H1 (cell line): ENCODE measurements at regions not wholly inside any gene's neighbourhood (a gene's known extent, or its start where the extent isn't known, plus 50 kb on each side); places are given as distances from the start of the nearest gene placed in this dataset.

ENCODE experiments used
- CTCF ChIA-PET: fragments of 300-600 bp; sonication (Branson Sonifier 250); formaldehyde crosslinking; loops from one replicate; lab custom pipeline; 2021; ENCODE audit not compliant: partially characterized antibody; lab: Charles Lee
- POLR2A ChIA-PET: fragments of 300-600 bp; sonication (Branson Sonifier 250); formaldehyde crosslinking; loops from one replicate; lab custom pipeline; 2021; ENCODE audit warnings: inconsistent platforms; ENCODE audit not compliant: partially characterized antibody; lab: Charles Lee
- DNase-seq, 2 experiments: peaks; one replicate each; pipeline versions ENCODE4 v3.0.0 to v3.0.0-alpha.2; 2010 to 2022; ENCODE audit warnings: low spot score in 2 of 2, low read depth in 1 of 2, mixed read lengths in 1 of 2
- FAIRE-seq: peaks from 2 replicates; lab custom pipeline; 2011; peaks lifted over from hg19 to GRCh38; lab: Jason Lieb, UNC
- H2AFZ ChIP-seq: 2 replicates; pipeline ENCODE4 v1.8.1; 2012; ENCODE audit warnings: low read length, inconsistent platforms
- H2AK5ac ChIP-seq: 2 replicates; pipeline ENCODE4 v1.6.1; 2013; ENCODE audit warnings: low read depth, low read length
- H2BK120ac ChIP-seq: replicated peaks from 2 replicates; pipeline ENCODE3; 2013; ENCODE audit warnings: low read depth, low read length, inconsistent platforms
- H2BK12ac ChIP-seq: 2 replicates; pipeline ENCODE4 v1.6.1; 2013; ENCODE audit warnings: low read depth, low read length
- H2BK15ac ChIP-seq: 2 replicates; pipeline ENCODE4 v1.6.1; 2013; ENCODE audit warnings: low read length
- H2BK20ac ChIP-seq: 2 replicates; pipeline ENCODE4 v1.6.1; 2013; ENCODE audit warnings: low read length
- H2BK5ac ChIP-seq: 2 replicates; pipeline ENCODE4 v1.6.1; 2013; ENCODE audit warnings: low read depth, low read length
- H3K14ac ChIP-seq: 2 replicates; pipeline ENCODE4 v1.6.1; 2013; ENCODE audit warnings: inconsistent platforms; ENCODE audit not compliant: insufficient read length
- H3K18ac ChIP-seq: 2 replicates; pipeline ENCODE4 v1.6.1; 2013; ENCODE audit warnings: low read length; ENCODE audit errors: extremely low read depth
- H3K23ac ChIP-seq: 2 replicates; pipeline ENCODE4 v1.6.1; 2013; ENCODE audit warnings: inconsistent platforms; ENCODE audit not compliant: insufficient read length
- H3K23me2 ChIP-seq: 2 replicates; pipeline ENCODE4 v1.6.1; 2013; ENCODE audit warnings: low read depth, low read length
- H3K27ac ChIP-seq: 2 replicates; pipeline ENCODE4 v1.6.1; 2011; ENCODE audit warnings: low read depth, low read length, inconsistent platforms
- H3K27me3 ChIP-seq, 4 experiments: replicated peaks in 1 of 4; 1 replicate in 1 of 4; 2 replicates in 3 of 4; pipeline versions ENCODE4 v1.6.1 to v1.8.1; 2011 to 2013; ENCODE audit warnings: low read length in 3 of 4, mild to moderate bottlenecking in 3 of 4, inconsistent platforms in 2 of 4, mixed read lengths in 2 of 4, moderate library complexity in 1 of 4; ENCODE audit not compliant: control insufficient read depth in 3 of 4, insufficient read depth in 3 of 4; ENCODE audit errors: extremely low read depth in 1 of 4
- H3K36me3 ChIP-seq, 4 experiments: 2 replicates each; pipeline versions ENCODE4 v1.6.1 to v1.8.1; 2011 to 2013; ENCODE audit warnings: mild to moderate bottlenecking in 4 of 4, low read length in 3 of 4, moderate library complexity in 2 of 4, control low read depth in 1 of 4, inconsistent platforms in 1 of 4; ENCODE audit not compliant: insufficient read depth in 4 of 4, control insufficient read depth in 2 of 4
- H3K4ac ChIP-seq: replicated peaks from 2 replicates; pipeline ENCODE3; 2013; ENCODE audit warnings: low read length, low read depth, mixed read lengths, inconsistent platforms; ENCODE audit not compliant: insufficient read length
- H3K4me1 ChIP-seq, 4 experiments: replicated peaks in 1 of 4; 1 replicate in 1 of 4; 2 replicates in 3 of 4; pipeline versions ENCODE4 v1.6.1 to v1.8.1; 2011 to 2013; ENCODE audit warnings: low read length in 3 of 4, inconsistent platforms in 2 of 4, mixed read lengths in 1 of 4; ENCODE audit not compliant: insufficient read depth in 4 of 4, control insufficient read depth in 3 of 4
- H3K4me2 ChIP-seq, 2 experiments: 2 replicates each; pipeline versions ENCODE4 v1.6.1 to v1.8.1; 2011 to 2013; ENCODE audit warnings: low read depth in 2 of 2, low read length in 2 of 2, control low read depth in 1 of 2, inconsistent platforms in 1 of 2, mild to moderate bottlenecking in 1 of 2; ENCODE audit not compliant: insufficient read depth in 1 of 2
- H3K4me3 ChIP-seq, 4 experiments: fragments of 200-600, 300-600 bp in 1 of 4; sonication (generic), shearing (Covaris generic), sonication (Bioruptor Twin) in 1 of 4; 2 replicates each; pipeline versions ENCODE4 v1.5.1 to v1.8.1; 2011 to 2016; ENCODE audit warnings: low read length in 4 of 4, low read depth in 3 of 4, control low read depth in 2 of 4, inconsistent platforms in 2 of 4, mild to moderate bottlenecking in 2 of 4, mixed read lengths in 1 of 4, moderate library complexity in 1 of 4; ENCODE audit not compliant: insufficient read depth in 2 of 4; ENCODE audit errors: extremely low read depth in 1 of 4
- H3K56ac ChIP-seq: replicated peaks from 2 replicates; pipeline ENCODE3; 2013; ENCODE audit warnings: low read depth, mild to moderate bottlenecking, mixed read lengths, low read length, inconsistent platforms; ENCODE audit not compliant: insufficient read length
- H3K79me1 ChIP-seq: 2 replicates; pipeline ENCODE4 v1.6.1; 2013; ENCODE audit warnings: low read depth, low read length, control low read depth
- H3K79me2 ChIP-seq, 2 experiments: 2 replicates each; pipeline versions ENCODE4 v1.6.1 to v1.8.1; 2012 to 2013; ENCODE audit warnings: low read length in 2 of 2, mild to moderate bottlenecking in 2 of 2, inconsistent platforms in 1 of 2; ENCODE audit not compliant: insufficient read depth in 2 of 2, control insufficient read depth in 1 of 2
- H3K9ac ChIP-seq, 4 experiments: replicated peaks in 1 of 4; 1 replicate in 1 of 4; 2 replicates in 3 of 4; pipeline versions ENCODE4 v1.6.1 to v1.8.1; 2011 to 2013; ENCODE audit warnings: low read depth in 3 of 4, low read length in 3 of 4, control low read depth in 2 of 4, mild to moderate bottlenecking in 2 of 4, moderate library complexity in 2 of 4, inconsistent platforms in 1 of 4; ENCODE audit errors: extremely low read depth in 1 of 4
- H3K9me3 ChIP-seq, 2 experiments: 2 replicates each; pipeline versions ENCODE4 v1.6.1 to v1.8.1; 2012 to 2013; ENCODE audit warnings: mild to moderate bottlenecking in 2 of 2, moderate library complexity in 2 of 2, control low read depth in 1 of 2, inconsistent platforms in 1 of 2, low read depth in 1 of 2, low read length in 1 of 2, mixed read lengths in 1 of 2; ENCODE audit not compliant: insufficient read depth in 2 of 2
- H4K20me1 ChIP-seq, 2 experiments: replicated peaks in 1 of 2; 2 replicates each; pipeline versions ENCODE3 to v1.8.1; 2011 to 2013; ENCODE audit warnings: inconsistent platforms in 2 of 2, low read length in 2 of 2, mild to moderate bottlenecking in 1 of 2; ENCODE audit not compliant: insufficient read depth in 2 of 2, control insufficient read depth in 1 of 2
- H4K5ac ChIP-seq: 2 replicates; pipeline ENCODE4 v1.6.1; 2013; ENCODE audit warnings: low read length, low read depth, mixed read lengths, inconsistent platforms; ENCODE audit not compliant: insufficient read length
- H4K8ac ChIP-seq: 2 replicates; pipeline ENCODE4 v1.8.0; 2013; ENCODE audit warnings: mild to moderate bottlenecking, moderate library complexity, low read length, inconsistent platforms; ENCODE audit not compliant: insufficient read depth; ENCODE audit errors: extremely low read depth
- H4K91ac ChIP-seq: replicated peaks from 2 replicates; pipeline ENCODE3; 2013; ENCODE audit warnings: low read length, mixed read lengths, inconsistent platforms; ENCODE audit not compliant: insufficient read length
- ASH2L ChIP-seq: fragments of 200-600, 300-600 bp; sonication (generic); IDR thresholded peaks from one replicate; pipeline ENCODE4 v1.7.1; 2017; ENCODE audit warnings: low read length
- BACH1 ChIP-seq: IDR thresholded peaks from 2 replicates; pipeline ENCODE4 v1.6.1; 2012; ENCODE audit warnings: low read length, improper control_type of control experiment
- CBX5 ChIP-seq: fragments of 300-800, 300-1000 bp; sonication (generic); IDR thresholded peaks from 2 replicates; pipeline ENCODE4 v1.7.1; 2016; ENCODE audit warnings: antibody characterized with exemption, low read length, low read depth
- CEBPB ChIP-seq: IDR thresholded peaks from 2 replicates; pipeline ENCODE4 v1.6.1; 2012; ENCODE audit warnings: low read depth, low read length
- CREB1 ChIP-seq: IDR thresholded peaks from 2 replicates; pipeline ENCODE4 v1.6.1; 2012; ENCODE audit warnings: inconsistent platforms
- EZH2 ChIP-seq: fragments of 200-600 bp; sonication (generic); IDR thresholded peaks from 2 replicates; pipeline ENCODE4 v1.7.1; 2012; ENCODE audit warnings: low read depth, mild to moderate bottlenecking, moderate library complexity, low read length, inconsistent platforms; ENCODE audit not compliant: severe bottlenecking
- GABPA ChIP-seq: IDR thresholded peaks from 2 replicates; pipeline ENCODE4 v1.6.1; 2011; ENCODE audit warnings: mild to moderate bottlenecking, low read length, moderate library complexity, borderline replicate concordance; ENCODE audit not compliant: insufficient read depth
- GTF2F1 ChIP-seq: IDR thresholded peaks from 2 replicates; pipeline ENCODE4 v1.6.1; 2012; ENCODE audit warnings: low read depth, low read length, improper control_type of control experiment, borderline replicate concordance
- JUND ChIP-seq: IDR thresholded peaks from 2 replicates; pipeline ENCODE4 v1.6.1; 2011; ENCODE audit warnings: mild to moderate bottlenecking, improper control_type of control experiment, low read length
- PHF8 ChIP-seq: fragments of 200-600 bp; sonication (generic); conservative IDR thresholded peaks from 2 replicates; pipeline ENCODE4 v1.7.1; 2012; ENCODE audit warnings: low read depth, mild to moderate bottlenecking, inconsistent platforms, low read length, moderate library complexity
- POU5F1 ChIP-seq: IDR thresholded peaks from 2 replicates; pipeline ENCODE4 v1.6.1; 2011; ENCODE audit warnings: low read depth, mild to moderate bottlenecking, low read length, moderate library complexity
- RFX5 ChIP-seq: IDR thresholded peaks from 2 replicates; pipeline ENCODE4 v1.6.1; 2011; ENCODE audit warnings: low read depth, low read length, improper control_type of control experiment, borderline replicate concordance
- RXRA ChIP-seq: IDR thresholded peaks from 2 replicates; pipeline ENCODE4 v1.6.1; 2011; ENCODE audit warnings: low read depth, mild to moderate bottlenecking, low read length, moderate library complexity; ENCODE audit not compliant: insufficient read depth
- SAP30 ChIP-seq: fragments of 300-600 bp; sonication (generic); IDR thresholded peaks from 2 replicates; pipeline ENCODE4 v1.7.1; 2012; ENCODE audit warnings: low read length, moderate library complexity, mild to moderate bottlenecking, inconsistent platforms; ENCODE audit not compliant: insufficient read depth, insufficient replicate concordance
- SIX5 ChIP-seq: IDR thresholded peaks from 2 replicates; pipeline ENCODE4 v1.6.1; 2011; ENCODE audit warnings: mild to moderate bottlenecking, low read depth, low read length
- SP4 ChIP-seq: IDR thresholded peaks from 2 replicates; pipeline ENCODE4 v1.6.1; 2012; ENCODE audit warnings: low read length, inconsistent platforms
- ZNF274 ChIP-seq: IDR thresholded peaks from 2 replicates; pipeline ENCODE4 v1.7.0; 2012; ENCODE audit warnings: low read length, borderline replicate concordance; ENCODE audit errors: extremely low read depth
- WGBS, 2 experiments: shearing (Covaris generic) in 1 of 2; methylation state at CpG; one replicate each; pipeline versions ENCODE4 v1.1.6 to v1.1.7; 2013 to 2015; ENCODE audit warnings: low lambda C conversion rate in 2 of 2, mixed read lengths in 2 of 2, inconsistent platforms in 1 of 2, low coverage in 1 of 2, missing lambda C conversion rate in 1 of 2; ENCODE audit not compliant: insufficient replicate concordance in 2 of 2, insufficient coverage in 1 of 2, insufficient read length in 1 of 2; ENCODE audit errors: extremely low coverage in 1 of 2, missing lambda C conversion rate in 1 of 2; 5-methylcytosine and 5-hydroxymethylcytosine counted together

GRCh38 chr3:11904157-11904556, 57.5 kb upstream of the TAMM41 start:
- FAIRE-seq: no peak
- no peak overlapping the region for H3K4me3 ChIP-seq
- no peaks in the 10 kb centered on the region for H3K27me3 ChIP-seq
- H2AFZ ChIP-seq: no peak overlapping the region
- no peaks in the 10 kb centered on the region for H3K23me2 ChIP-seq
- H3K14ac ChIP-seq: no peak overlapping the region
- peaks cover 0 to 1% of the 10 kb centered on the region in 2 experiments for H4K20me1 ChIP-seq
- no peaks in the 10 kb centered on the region for H3K4me1 ChIP-seq
- H2BK5ac ChIP-seq: no peak overlapping the region
- no peak overlapping the region for H2AK5ac ChIP-seq
- H4K5ac ChIP-seq: no peak overlapping the region
- ChIA-PET CTCF (interaction anchor here (1.3 to 1.4 kb wide), 2 partner anchors 142 to 272 kb away, joined by 4 read pairs; no protein-coding TSS in a partner anchor), POLR2A (no interaction called here)
- no peak overlapping the region for H4K8ac ChIP-seq
- H3K9me3 ChIP-seq: no peaks in the 10 kb centered on the region
- H2BK12ac ChIP-seq: no peak overlapping the region
- no peak overlapping the region for H3K4me2 ChIP-seq
- no peak overlapping the region for H3K4ac ChIP-seq
- DNase-seq: no peak
- no peak overlapping the region for H3K9ac ChIP-seq
- H3K18ac ChIP-seq: no peak overlapping the region
- no peaks in the 10 kb centered on the region for H3K79me1 ChIP-seq
- WGBS, 2 experiments: 73% methylated on average over 4 of the region's 4 CpGs; no CpG with 5 or more reads in 1 of the 2 experiments
- H3K36me3 ChIP-seq: no peaks in the 10 kb centered on the region
- H3K27ac ChIP-seq: no peak overlapping the region
- H3K23ac ChIP-seq: no peak overlapping the region
- no peak overlapping the region for H3K56ac ChIP-seq
- no peak overlapping the region for H2BK20ac ChIP-seq
- no peaks in the 10 kb centered on the region for H3K79me2 ChIP-seq
- H2BK15ac ChIP-seq: no peak overlapping the region
- no peak overlapping the region for H4K91ac ChIP-seq
- H2BK120ac ChIP-seq: no peak overlapping the region
- TF ChIP-seq CEBPB: no peak
- TF ChIP-seq PHF8: no peak
- no peak for TF ChIP-seq CREB1
- no peak for TF ChIP-seq SP4
- TF ChIP-seq ZNF274: no peak
- no peak for TF ChIP-seq POU5F1
- TF ChIP-seq CBX5: no peak
- no peak for TF ChIP-seq BACH1
- no peak for TF ChIP-seq JUND
- no peak for TF ChIP-seq EZH2
- TF ChIP-seq GABPA: no peak
- TF ChIP-seq GTF2F1: no peak
- TF ChIP-seq ASH2L: no peak
- no peak for TF ChIP-seq RXRA
- TF ChIP-seq SAP30: no peak
- no peak for TF ChIP-seq SIX5
- TF ChIP-seq RFX5: no peak
